Ectodermal cell (in vitro differentiated cells): ENCODE measurements at regions not wholly inside any gene's neighbourhood (a gene's known extent, or its start where the extent isn't known, plus 50 kb on each side); places are given as distances from the start of the nearest gene placed in this dataset.

Experiments used
- H3K27ac ChIP-seq: 2 replicates; pipeline ENCODE4 v1.7.0; 2013; ENCODE audit warnings: mild to moderate bottlenecking, low read depth, low read length; ENCODE audit not compliant: insufficient read depth, poor library complexity, severe bottlenecking
- H3K27me3 ChIP-seq: 2 replicates; pipeline ENCODE4 v1.7.0; 2013; ENCODE audit warnings: mild to moderate bottlenecking, low read length; ENCODE audit not compliant: insufficient read depth, control insufficient read depth, poor library complexity, severe bottlenecking
- H3K36me3 ChIP-seq: one replicate; pipeline ENCODE4 v1.7.0; 2013; ENCODE audit warnings: low read length; ENCODE audit not compliant: control insufficient read depth, insufficient read depth
- H3K4me1 ChIP-seq: one replicate; pipeline ENCODE4 v1.7.0; 2013; ENCODE audit warnings: low read length; ENCODE audit not compliant: control insufficient read depth, insufficient read depth
- H3K4me3 ChIP-seq: 2 replicates; pipeline ENCODE4 v1.7.0; 2013; ENCODE audit warnings: low read depth, low read length, control low read depth; ENCODE audit not compliant: insufficient read depth
- H3K9me3 ChIP-seq: 2 replicates; pipeline ENCODE4 v1.7.0; 2013; ENCODE audit warnings: mild to moderate bottlenecking, low read length, moderate library complexity; ENCODE audit not compliant: control insufficient read depth
- WGBS, 2 experiments: methylation state at CpG; one replicate each; pipeline ENCODE4 v1.1.7; 2013; ENCODE audit warnings: missing lambda C conversion rate in 2 of 2; 5-methylcytosine and 5-hydroxymethylcytosine counted together

DNA sequence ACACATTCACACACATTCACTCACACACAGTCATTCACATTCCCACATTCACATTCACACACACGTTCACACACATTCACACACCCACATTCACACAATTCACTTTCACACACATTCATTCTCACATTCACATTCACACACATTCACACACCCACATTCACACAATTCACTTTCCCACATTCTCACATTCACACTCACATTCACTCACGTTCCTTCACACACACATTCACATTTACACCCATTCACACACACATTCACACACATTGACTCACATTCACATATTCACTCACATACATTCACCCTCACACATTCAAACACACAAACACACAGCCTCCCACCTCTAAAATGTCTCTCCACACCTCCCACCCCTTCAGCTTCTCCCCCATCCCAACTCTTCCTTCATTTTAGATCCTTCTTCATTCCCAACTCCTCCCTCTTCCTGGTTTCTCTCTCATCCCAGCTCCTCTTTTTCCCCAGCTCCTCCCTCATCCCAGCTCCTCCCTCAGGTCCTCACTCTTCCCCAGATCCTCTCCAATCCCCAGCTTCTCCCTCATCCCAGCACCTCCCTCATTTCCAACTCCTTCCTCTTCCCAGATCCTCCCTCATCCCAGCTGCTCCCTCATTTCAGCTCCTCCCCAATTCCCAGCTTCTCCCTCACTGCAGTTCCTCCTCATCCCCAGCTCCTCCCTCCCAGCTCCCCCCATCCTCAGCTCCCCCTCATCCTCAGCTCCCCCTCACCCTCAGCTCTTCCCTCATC lies 111.0 kb downstream of the FAM53A start:
- H3K9me3 ChIP-seq, result no peaks in the 10 kb centered on the region
- H3K27me3 ChIP-seq, result peaks cover 22% of the 10 kb centered on the region
- no peak overlapping the region for H3K4me3 ChIP-seq
- H3K4me1 ChIP-seq, result peaks cover 30% of the 10 kb centered on the region
- WGBS, 2 experiments, result 81 to 86% methylated on average over 2 of the region's 2 CpGs
- no peaks in the 10 kb centered on the region for H3K36me3 ChIP-seq
- no peak overlapping the region for H3K27ac ChIP-seq

DNA sequence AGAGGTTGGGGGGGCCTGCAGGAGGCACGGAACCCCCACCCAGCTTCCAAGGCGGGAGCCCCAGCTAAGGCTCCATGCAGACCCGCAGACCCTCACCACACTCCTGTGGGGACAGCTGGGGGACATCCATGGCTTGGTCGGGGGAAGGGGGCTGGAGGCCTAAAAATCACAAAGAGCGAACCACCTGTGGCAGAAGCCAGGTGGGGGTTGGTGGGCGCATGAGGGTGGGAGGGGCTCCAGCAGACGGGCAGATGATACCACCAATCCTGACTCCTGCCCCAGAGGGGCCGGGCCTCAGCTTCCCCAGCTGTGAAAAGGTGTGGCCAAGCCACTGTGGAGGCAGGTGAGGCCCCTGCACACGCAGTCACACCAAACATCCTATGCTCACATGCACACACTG lies 111.6 kb downstream of the FAM53A start:
- Histone ChIP-seq H3K4me3 (no peak overlapping the region), H3K4me1 (peaks cover 29% of the 10 kb centered on the region), H3K9me3 (no peaks in the 10 kb centered on the region), H3K36me3 (no peaks in the 10 kb centered on the region), H3K27ac (no peak overlapping the region), H3K27me3 (peaks cover 15% of the 10 kb centered on the region)
- 38 to 39% methylated on average over 9 of the region's 9 CpGs for WGBS, 2 experiments

DNA sequence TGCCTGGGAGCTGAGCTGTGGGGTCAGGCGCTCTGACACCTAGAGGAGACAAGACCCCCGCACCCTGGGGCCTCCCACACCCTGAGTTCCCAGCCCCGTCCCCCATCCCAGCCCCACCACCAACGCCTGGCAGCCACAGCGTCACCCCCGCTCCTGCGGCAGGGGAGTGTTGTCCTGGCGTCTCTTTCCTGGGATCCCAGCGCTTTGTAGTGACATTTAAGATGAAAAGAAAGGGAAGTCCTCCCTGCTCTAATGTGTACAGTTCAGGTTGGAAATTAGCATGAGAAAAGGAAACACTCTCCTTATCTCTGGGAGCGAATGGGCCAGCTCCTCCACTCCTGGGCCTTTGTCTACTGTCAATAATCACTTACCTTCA lies 112.1 kb downstream of the FAM53A start:
- Histone ChIP-seq H3K9me3 (no peaks in the 10 kb centered on the region), H3K27me3 (peaks cover 10% of the 10 kb centered on the region), H3K4me1 (peaks cover 29% of the 10 kb centered on the region), H3K27ac (no peak overlapping the region), H3K36me3 (no peaks in the 10 kb centered on the region), H3K4me3 (no peak overlapping the region)
- 25 to 30% methylated on average over 10 of the region's 10 CpGs for WGBS, 2 experiments

DNA sequence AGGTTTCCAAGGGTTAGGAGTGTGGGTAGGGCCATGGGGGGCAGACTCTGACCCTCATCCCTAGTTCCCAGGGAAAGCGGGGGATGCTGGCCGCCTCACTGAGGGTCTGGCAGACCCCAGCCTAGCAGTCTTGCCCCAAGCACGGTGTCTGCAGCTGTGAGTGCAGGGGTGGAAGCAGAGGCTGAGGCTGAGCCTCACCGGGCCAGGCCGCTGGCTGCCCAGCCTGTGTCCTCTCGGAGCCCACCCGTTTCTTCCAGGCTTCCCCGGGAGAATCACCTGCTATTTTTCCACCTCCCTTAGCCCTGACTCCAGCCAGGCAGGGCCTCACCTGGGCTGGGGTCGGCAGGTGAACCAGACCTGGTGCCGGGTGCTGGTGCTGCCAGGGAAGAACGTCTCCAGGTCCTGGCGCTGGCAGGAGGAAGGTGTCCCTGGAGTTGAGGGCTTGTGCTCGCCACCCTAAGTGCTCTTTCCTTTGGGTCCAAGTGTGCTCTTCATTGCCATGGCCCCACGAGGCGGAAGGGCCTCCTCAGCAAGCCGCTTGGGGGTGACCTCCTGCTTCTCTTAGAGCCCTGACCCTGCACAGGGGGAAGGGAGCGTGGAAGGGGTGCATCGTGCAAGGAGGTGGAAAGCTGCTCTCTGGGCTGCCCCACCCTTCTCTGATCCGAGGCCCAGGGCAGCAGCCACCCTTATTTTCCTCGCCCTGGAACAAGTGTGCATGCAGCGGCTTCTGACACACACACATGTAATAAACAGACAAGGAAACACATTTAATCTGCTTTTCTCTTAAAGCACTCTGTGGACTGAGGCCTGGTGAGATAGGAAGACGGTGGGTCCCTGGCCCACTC lies 112.7 kb downstream of the FAM53A start:
- Histone ChIP-seq H3K9me3 (no peaks in the 10 kb centered on the region), H3K4me1 (peaks cover 28% of the 10 kb centered on the region), H3K4me3 (no peak overlapping the region), H3K27me3 (peaks cover 5% of the 10 kb centered on the region), H3K36me3 (no peaks in the 10 kb centered on the region), H3K27ac (no peak overlapping the region)
- 77 to 78% methylated on average over 22 of the region's 22 CpGs for WGBS, 2 experiments

DNA sequence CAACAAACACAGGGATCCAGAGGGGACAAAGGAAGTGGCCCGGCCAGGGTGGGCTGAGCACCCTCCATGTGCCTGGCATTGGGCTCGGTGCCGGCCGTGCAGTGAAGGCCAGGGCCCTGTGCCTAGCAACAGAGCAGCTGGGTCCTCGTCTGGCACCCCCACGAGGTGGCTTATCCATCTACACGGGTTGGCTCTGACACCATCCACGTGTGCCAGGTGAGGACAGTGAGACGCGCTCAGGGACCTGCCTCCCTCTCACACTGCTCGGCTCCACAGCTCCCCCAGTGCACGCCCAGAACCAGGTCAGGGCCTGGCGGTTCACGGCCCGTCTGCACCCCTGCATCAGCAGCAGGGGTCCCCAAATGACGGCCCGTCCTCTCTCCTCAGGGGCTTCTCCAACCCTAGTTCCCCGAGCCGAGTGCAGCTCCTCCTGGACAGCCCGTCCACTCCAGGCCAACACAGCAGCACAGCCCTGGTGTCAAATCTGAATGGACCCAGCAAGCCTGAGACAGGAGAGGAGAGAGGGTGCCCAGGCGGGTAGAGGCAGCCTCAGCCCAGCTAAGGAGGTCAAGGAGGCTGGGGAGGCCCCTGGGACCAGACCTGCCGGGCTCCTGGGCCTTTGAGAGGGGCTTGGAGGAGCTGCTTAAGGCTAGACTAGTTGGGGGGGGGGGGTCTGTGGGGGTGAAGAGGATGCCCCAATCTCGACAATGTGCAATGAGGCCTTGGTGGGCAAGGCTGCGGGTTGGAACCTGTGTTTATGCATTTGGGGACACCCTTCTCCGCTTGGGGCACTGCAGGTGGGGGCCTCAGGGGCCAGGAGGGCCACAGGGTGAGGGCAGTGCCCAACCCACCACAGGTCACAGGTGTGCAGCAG lies 113.6 kb downstream of the FAM53A start:
- no peak overlapping the region for H3K4me3 ChIP-seq
- WGBS, 2 experiments, result 84% methylated on average over 25 of the region's 25 CpGs
- H3K27ac ChIP-seq, result no peak overlapping the region
- H3K9me3 ChIP-seq, result no peaks in the 10 kb centered on the region
- H3K27me3 ChIP-seq, result no peaks in the 10 kb centered on the region
- peaks cover 25% of the 10 kb centered on the region for H3K4me1 ChIP-seq
- no peaks in the 10 kb centered on the region for H3K36me3 ChIP-seq

DNA sequence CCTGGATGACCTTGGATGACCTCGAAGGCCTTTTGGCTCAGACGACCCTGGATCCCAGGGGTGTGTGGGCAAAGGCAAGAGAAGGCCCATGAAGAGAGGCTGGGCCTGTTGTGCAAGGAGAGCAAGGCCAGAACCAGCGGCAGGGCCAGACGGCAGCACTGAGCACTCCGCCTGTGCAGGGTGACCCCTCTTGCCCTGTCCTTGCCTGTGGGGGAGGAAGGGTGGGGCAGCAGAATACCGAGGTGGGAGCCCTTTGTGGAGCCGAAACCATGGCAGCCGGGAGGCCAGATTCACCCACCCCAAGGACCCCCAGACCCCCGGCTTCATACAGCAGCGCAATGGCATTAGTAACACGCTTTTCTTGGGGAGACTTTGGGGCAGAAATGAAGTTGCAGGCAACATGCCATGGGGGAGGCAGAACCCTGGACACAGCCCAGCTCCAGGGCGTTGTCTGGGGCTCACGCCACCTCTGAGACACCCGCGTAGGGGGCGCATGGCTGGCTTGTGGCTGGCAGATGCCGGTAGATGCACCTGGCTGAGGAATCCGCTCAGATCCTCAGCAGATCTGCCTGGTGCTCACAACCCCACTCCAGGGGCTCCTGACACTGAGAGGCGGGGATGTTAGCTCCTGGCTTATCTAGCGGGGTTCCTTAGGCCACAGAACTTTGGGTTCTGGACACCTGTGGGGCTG lies 114.5 kb downstream of the FAM53A start:
- H3K4me1 ChIP-seq, result peaks cover 25% of the 10 kb centered on the region
- H3K36me3 ChIP-seq, result no peaks in the 10 kb centered on the region
- no peak overlapping the region for H3K27ac ChIP-seq
- no peaks in the 10 kb centered on the region for H3K9me3 ChIP-seq
- WGBS, 2 experiments, result 90% methylated on average over 20 of the region's 20 CpGs
- H3K27me3 ChIP-seq, result no peaks in the 10 kb centered on the region
- H3K4me3 ChIP-seq, result no peak overlapping the region

DNA sequence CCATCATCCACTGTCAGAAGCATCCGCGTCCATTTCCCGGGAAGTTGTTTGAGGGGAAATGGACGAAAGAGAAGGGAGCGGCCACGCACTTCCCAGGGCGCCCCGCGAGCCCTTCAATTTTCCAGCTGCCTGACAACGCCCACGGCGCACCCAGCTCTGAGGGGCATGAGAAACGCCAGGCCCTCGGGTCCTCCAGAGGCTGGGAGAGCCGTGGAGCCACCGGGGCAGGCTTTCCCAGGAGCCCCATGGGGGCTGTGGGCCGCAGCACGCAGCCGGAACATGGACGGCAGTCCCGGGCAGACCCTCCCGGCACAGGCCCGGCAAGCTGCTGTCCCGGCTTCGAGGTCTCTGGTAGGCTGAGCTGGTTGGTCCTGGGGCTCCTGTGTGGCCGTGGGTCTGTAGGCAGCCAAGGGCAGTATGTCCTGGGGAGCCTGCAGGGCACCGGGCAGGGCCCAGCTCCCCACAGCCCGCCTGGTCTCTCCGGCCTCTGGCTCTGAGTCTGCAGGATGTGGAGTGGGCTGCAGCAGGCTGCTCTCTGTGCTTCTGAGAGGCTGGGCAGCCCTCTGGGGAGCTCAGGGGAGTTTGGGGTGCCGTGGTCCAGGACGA lies 115.2 kb downstream of the FAM53A start:
- no peaks in the 10 kb centered on the region for H3K9me3 ChIP-seq
- H3K4me3 ChIP-seq, result no peak overlapping the region
- H3K4me1 ChIP-seq, result peaks cover 25% of the 10 kb centered on the region
- no peak overlapping the region for H3K27ac ChIP-seq
- WGBS, 2 experiments, result 88% methylated on average over 31 of the region's 31 CpGs
- H3K27me3 ChIP-seq, result no peaks in the 10 kb centered on the region
- H3K36me3 ChIP-seq, result no peaks in the 10 kb centered on the region

DNA sequence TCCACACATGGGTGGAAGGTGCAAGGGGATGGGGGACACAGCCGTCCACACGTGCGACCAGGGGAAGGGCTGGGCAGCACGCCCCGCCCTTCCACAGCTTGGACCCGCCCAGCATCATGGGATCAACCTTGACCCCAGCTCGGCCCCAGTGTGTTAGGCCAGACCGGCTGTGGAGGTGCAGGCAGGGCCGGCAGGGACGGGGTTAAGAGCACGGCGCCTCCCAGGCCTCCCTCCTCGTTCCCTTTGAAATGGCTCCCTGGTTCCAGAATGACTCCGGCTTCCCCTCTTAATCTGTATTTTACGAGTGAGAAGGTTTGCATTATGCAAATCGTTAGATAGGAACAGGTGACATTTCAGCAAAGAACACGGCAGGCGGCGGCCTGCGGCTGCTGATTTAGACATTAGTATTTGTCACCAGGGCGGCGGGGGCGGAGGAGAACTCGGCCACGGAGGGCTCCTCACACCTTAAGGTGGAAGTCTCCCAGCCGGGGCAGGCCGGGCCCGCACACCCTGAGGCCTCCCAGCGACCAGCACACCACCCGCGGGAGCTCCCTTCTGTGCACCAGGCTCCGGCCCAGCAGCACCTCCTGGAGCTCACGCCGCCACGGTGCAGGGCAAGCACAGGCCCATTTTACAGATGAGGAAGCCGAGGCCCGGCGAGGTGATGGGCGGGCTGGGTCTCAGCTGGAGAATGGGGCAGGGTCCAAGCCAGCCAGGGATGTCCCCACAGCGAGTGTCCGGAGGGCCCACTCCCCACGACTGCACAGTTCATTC lies 116.1 kb downstream of the FAM53A start:
- peaks cover 25% of the 10 kb centered on the region for H3K4me1 ChIP-seq
- H3K9me3 ChIP-seq, result no peaks in the 10 kb centered on the region
- no peak overlapping the region for H3K4me3 ChIP-seq
- H3K27me3 ChIP-seq, result no peaks in the 10 kb centered on the region
- no peaks in the 10 kb centered on the region for H3K36me3 ChIP-seq
- no peak overlapping the region for H3K27ac ChIP-seq
- WGBS, 2 experiments, result 68 to 70% methylated on average over 42 of the region's 42 CpGs

DNA sequence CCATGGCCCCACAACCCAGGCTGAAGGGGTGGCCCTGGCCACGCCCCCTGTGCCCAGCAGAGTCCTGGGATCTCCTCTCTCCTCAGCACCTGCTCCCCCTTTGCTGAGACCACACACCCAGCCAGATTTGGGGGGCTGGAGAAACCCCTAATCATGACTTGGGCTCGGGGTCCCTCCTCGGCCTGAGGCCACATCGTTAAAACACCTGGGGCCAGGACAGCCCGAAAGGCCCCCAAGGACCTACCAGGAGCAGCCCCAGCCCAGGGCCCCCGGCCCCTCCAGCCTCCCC lies 116.7 kb downstream of the FAM53A start:
- Histone ChIP-seq H3K9me3 (no peaks in the 10 kb centered on the region), H3K4me1 (peaks cover 24% of the 10 kb centered on the region), H3K36me3 (no peaks in the 10 kb centered on the region), H3K4me3 (no peak overlapping the region), H3K27ac (no peak overlapping the region), H3K27me3 (no peaks in the 10 kb centered on the region)
- WGBS, 2 experiments, result 85 to 95% methylated on average over 6 of the region's 6 CpGs
